ENCODE measurements at regions not wholly inside any gene's neighbourhood (a gene's known extent, or its start where the extent isn't known, plus 50 kb on each side); places are given as distances from the start of the nearest gene placed in this dataset.

DNA sequence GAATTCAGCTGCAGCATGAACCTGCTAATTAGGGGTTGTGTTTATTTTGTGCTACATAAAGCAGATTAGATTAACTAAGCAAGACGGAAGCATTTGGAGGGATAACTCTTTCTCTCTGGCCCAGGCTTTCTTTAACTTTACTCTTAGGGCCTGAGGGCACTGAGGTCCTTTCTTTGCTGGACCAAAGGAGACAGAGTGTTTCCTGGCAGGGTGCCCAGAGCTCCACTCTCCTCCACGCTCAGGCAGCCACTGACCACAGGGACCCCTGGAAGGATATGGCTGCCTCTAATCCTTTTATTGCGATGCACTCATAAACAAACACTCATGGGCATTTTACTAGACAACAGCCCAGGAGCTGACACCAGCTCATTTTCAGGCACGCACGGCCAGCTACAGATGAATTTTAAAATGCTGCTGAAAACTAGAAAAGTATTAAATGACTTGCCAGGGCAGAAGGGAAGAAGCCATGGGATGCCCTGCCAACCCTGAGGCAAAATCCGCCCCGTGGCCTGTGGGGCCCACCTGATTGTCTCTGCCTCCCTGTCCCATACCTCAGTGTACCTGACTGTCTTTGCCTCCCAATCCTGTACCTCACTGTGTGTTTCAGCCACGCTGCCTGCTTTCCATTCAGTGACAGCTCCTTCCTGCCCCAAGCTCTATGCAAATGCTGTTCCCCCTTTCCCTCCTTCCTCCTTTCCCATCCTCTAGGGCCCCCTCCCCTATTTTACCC, 192.6 kb upstream of the NAV2 start:
- Mint-ChIP-seq H3K27me3 (ENCODE audit: low read depth) (no peaks in the 10 kb centered on the region), H3K36me3 (ENCODE audit: low read depth) (no peaks in the 10 kb centered on the region), H3K27ac (no peak overlapping the region), H3K4me1 (ENCODE audit: low read depth) (no peaks in the 10 kb centered on the region), H3K9me3 (no peaks in the 10 kb centered on the region), H3K4me3 (no peak overlapping the region)

- no peaks in the 10 kb centered on the region for H3K4me1 Mint-ChIP-seq (ENCODE audit: low read depth)
- H3K36me3 Mint-ChIP-seq (ENCODE audit: low read depth), result no peaks in the 10 kb centered on the region
- no peak overlapping the region for H3K4me3 Mint-ChIP-seq
- H3K9me3 Mint-ChIP-seq, result no peaks in the 10 kb centered on the region
- no peak overlapping the region for H3K27ac Mint-ChIP-seq
- no peaks in the 10 kb centered on the region for H3K27me3 Mint-ChIP-seq (ENCODE audit: low read depth)
Measured at GRCh38 chr11:19519353-19519752, 193.3 kb upstream of the NAV2 start.

DNA sequence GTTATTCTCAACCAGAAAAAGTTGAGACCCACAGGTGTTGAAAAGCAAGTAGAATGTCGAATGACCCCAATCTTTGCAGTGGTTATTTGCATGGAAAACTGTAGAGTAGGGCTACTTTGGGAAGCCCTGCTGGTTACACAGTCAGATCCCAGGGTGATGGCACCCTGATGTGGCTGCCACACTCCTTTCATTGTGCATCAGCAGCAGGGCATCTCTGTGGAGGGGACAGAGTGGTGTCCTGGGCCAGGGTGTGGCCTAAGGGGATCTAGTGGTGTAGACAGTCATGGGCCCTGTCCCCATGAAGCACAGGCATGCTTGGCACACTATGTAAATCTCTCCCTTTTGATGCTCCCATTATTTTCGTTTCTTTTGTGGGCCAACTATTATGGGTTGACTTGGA, 199.4 kb upstream of the NAV2 start:
- Mint-ChIP-seq H3K27ac (no peak overlapping the region), H3K36me3 (ENCODE audit: low read depth) (no peaks in the 10 kb centered on the region), H3K4me1 (ENCODE audit: low read depth) (no peaks in the 10 kb centered on the region), H3K9me3 (no peaks in the 10 kb centered on the region), H3K27me3 (ENCODE audit: low read depth) (peaks cover 8% of the 10 kb centered on the region), H3K4me3 (no peak overlapping the region)

GRCh38 chr11:19512618-19513017, 200.0 kb upstream of the NAV2 start:
- Mint-ChIP-seq H3K27ac (no peak overlapping the region), H3K4me1 (ENCODE audit: low read depth) (no peaks in the 10 kb centered on the region), H3K36me3 (ENCODE audit: low read depth) (no peaks in the 10 kb centered on the region), H3K9me3 (no peaks in the 10 kb centered on the region), H3K27me3 (ENCODE audit: low read depth) (peaks cover 8% of the 10 kb centered on the region), H3K4me3 (no peak overlapping the region)

DNA sequence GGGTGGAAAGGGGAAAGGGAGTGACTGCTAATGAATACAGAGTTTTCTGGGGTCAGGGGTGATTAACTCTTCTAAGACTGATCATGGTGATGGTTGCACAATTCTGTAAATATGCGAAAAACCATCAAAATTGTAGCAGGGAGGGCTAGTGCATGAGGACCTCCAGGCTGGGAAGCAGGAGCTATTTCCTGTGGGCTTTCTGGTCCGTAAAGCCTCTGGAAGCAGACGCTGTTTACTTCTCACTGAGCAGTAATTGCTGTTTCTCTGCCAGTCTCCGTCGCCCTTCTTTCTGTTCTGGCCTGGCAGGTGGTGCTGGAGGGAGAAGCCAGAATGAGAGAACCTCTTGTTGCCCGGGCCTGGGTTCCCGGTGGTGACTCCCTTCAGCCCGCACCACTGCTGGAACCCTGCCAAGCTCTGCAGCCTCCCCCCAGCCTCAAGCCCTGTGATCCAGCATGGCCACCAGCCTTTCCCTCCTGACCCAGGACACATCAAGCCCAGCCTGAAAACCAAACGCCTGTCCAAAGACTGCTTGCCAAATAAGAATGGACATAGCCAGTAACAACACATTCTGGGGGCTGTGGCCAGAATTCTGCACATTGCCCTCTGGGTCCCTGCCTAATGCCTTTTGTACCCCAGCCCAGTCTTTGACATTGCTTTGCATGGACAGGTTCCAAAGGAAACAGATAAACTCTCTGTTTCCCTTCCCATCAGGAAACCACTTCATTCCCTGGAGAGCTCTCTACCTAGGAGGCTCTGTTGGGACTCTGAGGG, 201.0 kb upstream of the NAV2 start:
- Mint-ChIP-seq H3K27me3 (ENCODE audit: low read depth) (peaks cover 11% of the 10 kb centered on the region), H3K4me3 (no peak overlapping the region), H3K27ac (no peak overlapping the region), H3K4me1 (ENCODE audit: low read depth) (no peaks in the 10 kb centered on the region), H3K36me3 (ENCODE audit: low read depth) (no peaks in the 10 kb centered on the region), H3K9me3 (no peaks in the 10 kb centered on the region)

DNA sequence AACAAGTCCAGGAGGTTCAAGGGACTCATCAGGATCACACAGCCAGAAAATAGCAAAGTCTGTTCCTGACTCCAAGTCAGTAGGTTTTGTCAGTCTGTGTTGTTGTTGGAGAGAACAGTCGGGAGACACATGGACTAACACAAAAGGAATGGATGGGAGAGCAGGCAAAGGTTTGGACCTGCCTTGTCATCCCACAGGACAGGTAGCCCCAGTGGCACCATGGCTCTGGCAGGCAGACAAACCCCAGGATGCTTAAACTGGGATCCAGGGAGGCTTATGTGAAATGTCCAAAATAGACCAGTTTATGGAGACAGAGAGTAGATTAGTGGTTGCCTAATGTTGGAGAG, 201.6 kb upstream of the NAV2 start:
- peaks cover 11% of the 10 kb centered on the region for H3K27me3 Mint-ChIP-seq (ENCODE audit: low read depth)
- H3K27ac Mint-ChIP-seq, result no peak overlapping the region
- no peaks in the 10 kb centered on the region for H3K9me3 Mint-ChIP-seq
- no peaks in the 10 kb centered on the region for H3K4me1 Mint-ChIP-seq (ENCODE audit: low read depth)
- H3K36me3 Mint-ChIP-seq (ENCODE audit: low read depth), result no peaks in the 10 kb centered on the region
- H3K4me3 Mint-ChIP-seq, result no peak overlapping the region

- H3K36me3 Mint-ChIP-seq (ENCODE audit: low read depth), result no peaks in the 10 kb centered on the region
- H3K27ac Mint-ChIP-seq, result no peak overlapping the region
- no peaks in the 10 kb centered on the region for H3K4me1 Mint-ChIP-seq (ENCODE audit: low read depth)
- H3K4me3 Mint-ChIP-seq, result no peak overlapping the region
- H3K27me3 Mint-ChIP-seq (ENCODE audit: low read depth), result peaks cover 11% of the 10 kb centered on the region
- H3K9me3 Mint-ChIP-seq, result no peaks in the 10 kb centered on the region
Measured at GRCh38 chr11:19510468-19510867, 202.2 kb upstream of the NAV2 start.

DNA sequence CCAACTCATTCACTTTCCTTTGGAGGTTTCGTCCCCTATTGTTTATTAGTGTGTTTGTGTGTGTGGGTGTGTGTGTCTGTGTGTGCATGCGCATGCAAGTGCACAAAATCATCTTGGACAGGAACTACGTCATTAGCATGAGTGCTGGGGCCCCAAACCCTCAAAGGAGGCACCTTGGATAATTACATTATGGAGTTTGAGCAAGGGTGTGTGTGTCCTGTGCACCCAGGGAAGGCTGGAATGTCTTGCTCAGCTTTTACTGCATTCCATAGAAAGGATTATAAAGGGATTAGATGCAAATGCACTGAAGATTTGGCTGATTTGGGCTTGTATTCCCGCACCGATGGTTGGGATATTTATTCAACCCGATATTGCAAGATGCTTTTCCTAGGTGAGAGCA, 203.4 kb upstream of the NAV2 start:
- no peaks in the 10 kb centered on the region for H3K9me3 Mint-ChIP-seq
- no peaks in the 10 kb centered on the region for H3K36me3 Mint-ChIP-seq (ENCODE audit: low read depth)
- H3K27ac Mint-ChIP-seq, result no peak overlapping the region
- no peaks in the 10 kb centered on the region for H3K4me1 Mint-ChIP-seq (ENCODE audit: low read depth)
- peaks cover 11% of the 10 kb centered on the region for H3K27me3 Mint-ChIP-seq (ENCODE audit: low read depth)
- no peak overlapping the region for H3K4me3 Mint-ChIP-seq

GRCh38 chr11:19508165-19508564, 204.5 kb upstream of the NAV2 start:
- H3K4me3 Mint-ChIP-seq, result no peak overlapping the region

GRCh38 chr11:19506816-19507486, 205.7 kb upstream of the NAV2 start:
- H3K4me3 Mint-ChIP-seq, result no peak overlapping the region
- H3K9me3 Mint-ChIP-seq, result no peaks in the 10 kb centered on the region
- peaks cover 7% of the 10 kb centered on the region for H3K27me3 Mint-ChIP-seq (ENCODE audit: low read depth)
- no peak overlapping the region for H3K27ac Mint-ChIP-seq
- no peaks in the 10 kb centered on the region for H3K4me1 Mint-ChIP-seq (ENCODE audit: low read depth)
- H3K36me3 Mint-ChIP-seq (ENCODE audit: low read depth), result no peaks in the 10 kb centered on the region

More at GRCh38 chr11:19508165-19508564, 204.5 kb upstream of the NAV2 start:
- Mint-ChIP-seq H3K27ac (no peak overlapping the region), H3K4me1 (ENCODE audit: low read depth) (no peaks in the 10 kb centered on the region), H3K9me3 (no peaks in the 10 kb centered on the region), H3K27me3 (ENCODE audit: low read depth) (peaks cover 7% of the 10 kb centered on the region), H3K36me3 (ENCODE audit: low read depth) (no peaks in the 10 kb centered on the region)

- H3K4me3 Mint-ChIP-seq, result no peak overlapping the region
- no peak overlapping the region for H3K27ac Mint-ChIP-seq
- no peaks in the 10 kb centered on the region for H3K36me3 Mint-ChIP-seq (ENCODE audit: low read depth)
- no peaks in the 10 kb centered on the region for H3K4me1 Mint-ChIP-seq (ENCODE audit: low read depth)
- peaks cover 3% of the 10 kb centered on the region for H3K27me3 Mint-ChIP-seq (ENCODE audit: low read depth)
- H3K9me3 Mint-ChIP-seq, result no peaks in the 10 kb centered on the region
Measured at GRCh38 chr11:19502691-19503253, 209.9 kb upstream of the NAV2 start.

GRCh38 chr11:19501631-19502030, 211.0 kb upstream of the NAV2 start:
- Mint-ChIP-seq H3K4me3 (no peak overlapping the region), H3K36me3 (ENCODE audit: low read depth) (no peaks in the 10 kb centered on the region), H3K27me3 (ENCODE audit: low read depth) (no peaks in the 10 kb centered on the region), H3K27ac (no peak overlapping the region), H3K9me3 (no peaks in the 10 kb centered on the region), H3K4me1 (ENCODE audit: low read depth) (no peaks in the 10 kb centered on the region)

- H3K36me3 Mint-ChIP-seq (ENCODE audit: low read depth), result no peaks in the 10 kb centered on the region
- no peaks in the 10 kb centered on the region for H3K9me3 Mint-ChIP-seq
- H3K27me3 Mint-ChIP-seq (ENCODE audit: low read depth), result peaks cover 3% of the 10 kb centered on the region
- no peaks in the 10 kb centered on the region for H3K4me1 Mint-ChIP-seq (ENCODE audit: low read depth)
- H3K27ac Mint-ChIP-seq, result no peak overlapping the region
- H3K4me3 Mint-ChIP-seq, result no peak overlapping the region
Measured at GRCh38 chr11:19499999-19500398, 212.6 kb upstream of the NAV2 start.

GRCh38 chr11:19499026-19499669, 213.5 kb upstream of the NAV2 start:
- H3K9me3 Mint-ChIP-seq, result no peaks in the 10 kb centered on the region
- no peaks in the 10 kb centered on the region for H3K4me1 Mint-ChIP-seq (ENCODE audit: low read depth)
- peaks cover 3% of the 10 kb centered on the region for H3K27me3 Mint-ChIP-seq (ENCODE audit: low read depth)
- H3K4me3 Mint-ChIP-seq, result no peak overlapping the region
- H3K27ac Mint-ChIP-seq, result no peak overlapping the region
- no peaks in the 10 kb centered on the region for H3K36me3 Mint-ChIP-seq (ENCODE audit: low read depth)

All from T-helper 1 cell treated with Interleukin-12 subunit alpha and Interleukin-12 subunit beta and Interleukin-4 antibody, amounts not matched to agents 30 μg/mL and 1 μg/mL, for 36 hours (primary cell).